Central memory CD8-positive, alpha-beta T cell (primary cell): ENCODE measurements at regions not wholly inside any gene's neighbourhood (a gene's known extent, or its start where the extent isn't known, plus 50 kb on each side); places are given as distances from the start of the nearest gene placed in this dataset.

Experiments used
- ATAC-seq: fragments of 150-1000 bp; cut with Tn5 transposase; replicated peaks from 2 replicates; pipeline ENCODE4 v1.10.0; 2022; ENCODE audit warnings: mild to moderate bottlenecking, moderate FRiP score, moderate number of reproducible peaks; ENCODE audit not compliant: poor library complexity, severe bottlenecking; ENCODE audit errors: extremely low read depth
- DNase-seq, 2 donors: peaks; one replicate each; pipeline ENCODE4 v3.0.0; 2021; ENCODE audit warnings: low spot score in 2 of 2
- H3K27ac Mint-ChIP-seq: one replicate; pipeline ENCODE4 v1.8.0; 2022; ENCODE audit warnings: low read depth, mild to moderate bottlenecking, moderate library complexity, mixed read lengths
- H3K27me3 Mint-ChIP-seq: one replicate; pipeline ENCODE4 v1.8.0; 2022; ENCODE audit warnings: mixed read lengths
- H3K36me3 Mint-ChIP-seq: one replicate; pipeline ENCODE4 v1.8.0; 2022; ENCODE audit warnings: mild to moderate bottlenecking, moderate library complexity, mixed read lengths; ENCODE audit not compliant: insufficient read depth
- H3K4me1 Mint-ChIP-seq: one replicate; pipeline ENCODE4 v1.8.0; 2022; ENCODE audit warnings: mixed read lengths
- H3K4me3 Mint-ChIP-seq: one replicate; pipeline ENCODE4 v1.8.0; 2022; ENCODE audit warnings: mild to moderate bottlenecking, moderate library complexity, mixed read lengths
- H3K9me3 Mint-ChIP-seq: one replicate; pipeline ENCODE4 v1.8.0; 2022; ENCODE audit warnings: mixed read lengths

DNA sequence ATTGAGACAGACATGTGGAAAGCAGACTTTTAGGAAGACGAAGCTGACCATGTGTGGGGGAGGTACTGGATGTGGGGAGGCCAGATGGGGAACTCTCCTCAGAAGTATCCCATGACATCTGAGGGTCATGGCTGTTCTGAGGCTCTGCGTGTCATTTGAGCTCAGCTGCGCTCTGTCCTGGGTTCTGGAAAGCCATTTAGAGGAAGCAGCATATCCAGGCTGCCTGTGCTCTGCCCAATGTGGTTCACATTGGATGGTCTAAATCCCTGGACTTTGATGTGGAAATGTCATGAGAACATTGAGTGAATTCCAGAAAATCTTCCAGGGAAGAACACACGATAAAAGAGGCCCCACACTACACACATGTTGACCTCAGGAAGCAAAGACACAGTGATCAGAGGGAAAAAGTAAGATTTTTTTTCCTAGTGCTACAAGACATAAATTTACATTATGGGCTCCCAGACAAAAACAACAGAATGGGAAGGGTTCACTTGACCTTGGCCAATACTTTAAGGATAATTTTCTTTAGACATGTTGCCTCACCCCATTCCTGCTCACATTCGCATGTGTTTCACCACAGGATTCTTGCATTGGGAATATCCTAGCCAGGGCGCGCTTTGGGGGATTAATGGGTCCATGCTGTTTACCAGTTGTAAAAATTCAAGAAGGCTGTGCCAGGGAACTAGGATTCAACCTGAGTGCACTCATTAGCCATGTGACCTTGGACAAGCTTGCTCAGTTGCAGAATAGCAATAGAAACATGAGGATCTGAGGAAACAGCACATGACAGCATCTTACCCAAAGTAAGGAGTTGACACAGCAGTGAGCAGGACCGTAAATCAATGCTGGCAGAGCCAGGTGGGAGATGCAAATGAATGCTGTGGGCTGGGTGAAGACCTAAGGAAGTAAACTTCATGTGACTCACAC is 73.2 kb upstream of the C1QTNF7 start:
- Mint-ChIP-seq H3K27ac (no peak overlapping the region), H3K9me3 (no peaks in the 10 kb centered on the region), H3K4me1 (peaks cover 3% of the 10 kb centered on the region), H3K36me3 (no peaks in the 10 kb centered on the region), H3K4me3 (no peak overlapping the region), H3K27me3 (peaks cover 13% of the 10 kb centered on the region)
- DNase-seq (no peak), ATAC-seq (no peak)

DNA sequence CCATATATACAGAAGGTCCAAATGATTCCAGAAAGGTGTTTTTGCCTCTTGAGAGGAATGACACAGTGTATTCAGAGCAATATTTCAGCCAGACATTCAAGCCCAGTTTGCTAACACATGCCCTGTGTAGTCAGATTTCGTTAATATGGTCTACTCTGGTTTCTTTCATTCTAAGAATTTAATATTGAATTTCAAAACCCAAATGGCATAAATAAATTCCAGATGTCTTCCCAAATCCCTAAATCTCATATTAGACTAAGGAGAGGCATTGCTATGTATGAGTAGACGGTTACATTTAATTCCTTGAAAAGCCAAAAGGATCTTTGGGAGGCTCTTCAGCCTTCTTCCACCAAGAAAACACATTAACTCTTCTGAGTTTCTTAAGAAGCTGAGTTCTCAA is 66.3 kb upstream of the C1QTNF7 start:
- Mint-ChIP-seq H3K27ac (no peak overlapping the region), H3K36me3 (no peaks in the 10 kb centered on the region), H3K9me3 (no peaks in the 10 kb centered on the region), H3K4me3 (no peak overlapping the region), H3K4me1 (no peaks in the 10 kb centered on the region), H3K27me3 (peaks cover 6% of the 10 kb centered on the region)
- ATAC-seq (no peak), DNase-seq (no peak)

DNA sequence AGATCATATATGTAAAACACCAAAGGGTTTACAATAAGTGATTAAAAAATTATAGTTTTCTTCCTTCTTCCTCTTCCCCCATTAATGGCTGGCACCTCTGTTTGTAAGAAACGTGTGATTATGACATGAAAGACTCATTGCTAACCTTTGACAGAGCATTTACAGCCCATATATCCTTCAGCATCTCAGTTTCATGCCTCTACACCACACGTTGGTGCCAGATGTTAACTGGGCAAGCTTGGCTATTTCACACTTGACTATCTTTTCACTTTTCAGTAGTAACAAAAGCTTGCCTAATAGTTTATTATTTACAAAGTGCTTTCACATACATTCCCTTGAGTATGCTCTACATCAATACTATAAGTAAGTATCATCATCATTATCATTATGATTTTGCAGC is 65.3 kb upstream of the C1QTNF7 start:
- Mint-ChIP-seq H3K27me3 (peaks cover 6% of the 10 kb centered on the region), H3K9me3 (no peaks in the 10 kb centered on the region), H3K36me3 (no peaks in the 10 kb centered on the region), H3K4me3 (no peak overlapping the region), H3K4me1 (no peaks in the 10 kb centered on the region), H3K27ac (no peak overlapping the region)
- ATAC-seq (no peak), DNase-seq (no peak)

- no peaks in the 10 kb centered on the region for H3K36me3 Mint-ChIP-seq
- ATAC-seq, result no peak
- no peaks in the 10 kb centered on the region for H3K9me3 Mint-ChIP-seq
- no peak overlapping the region for H3K27ac Mint-ChIP-seq
- no peaks in the 10 kb centered on the region for H3K4me1 Mint-ChIP-seq
- no peak for DNase-seq
- no peak overlapping the region for H3K4me3 Mint-ChIP-seq
- peaks cover 6% of the 10 kb centered on the region for H3K27me3 Mint-ChIP-seq
Measured at GRCh38 chr4:15364183-15364582, 63.6 kb upstream of the C1QTNF7 start.

DNA sequence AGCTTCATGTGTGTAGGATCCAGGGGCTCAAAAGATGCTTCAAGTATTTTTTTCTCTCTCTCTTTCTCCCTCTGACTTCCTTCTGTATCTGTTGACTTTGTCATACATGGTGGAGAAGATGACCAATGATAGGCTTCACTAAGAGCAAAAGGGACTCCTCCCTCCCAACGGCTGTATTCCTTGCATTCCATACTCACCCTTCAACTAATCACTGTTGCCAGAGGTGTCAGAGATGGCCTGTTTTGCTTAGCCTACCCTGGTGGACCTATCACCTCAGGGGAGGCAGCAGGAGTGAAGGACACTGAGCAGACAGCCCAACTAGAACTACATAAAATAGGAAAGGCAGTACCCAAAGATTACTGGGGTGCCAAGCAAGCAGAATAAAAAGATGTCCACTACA is 62.2 kb upstream of the C1QTNF7 start:
- ATAC-seq (no peak), DNase-seq (no peak)
- H3K4me1 Mint-ChIP-seq, result no peaks in the 10 kb centered on the region
- peaks cover 7% of the 10 kb centered on the region for H3K27me3 Mint-ChIP-seq
- no peaks in the 10 kb centered on the region for H3K9me3 Mint-ChIP-seq
- no peak overlapping the region for H3K4me3 Mint-ChIP-seq
- no peak overlapping the region for H3K27ac Mint-ChIP-seq
- H3K36me3 Mint-ChIP-seq, result no peaks in the 10 kb centered on the region

DNA sequence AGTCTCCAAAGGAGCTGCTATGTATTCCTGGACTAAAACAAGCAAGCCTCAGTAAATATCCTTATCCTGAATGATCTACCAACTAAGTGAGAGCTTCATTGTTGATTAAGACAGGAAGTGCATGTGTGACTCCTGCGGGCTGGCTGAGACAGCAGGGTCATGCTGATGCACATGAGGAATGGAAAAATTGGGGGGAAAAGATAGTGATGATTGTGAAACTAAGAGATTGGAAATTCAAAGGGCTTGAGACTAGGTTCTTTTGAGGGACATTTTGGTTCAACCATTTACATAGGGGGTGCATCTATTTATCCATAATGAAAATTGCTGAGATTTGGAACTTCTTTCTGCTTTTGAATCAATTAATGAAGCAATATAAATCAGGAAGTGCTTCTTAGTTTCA is 61.1 kb upstream of the C1QTNF7 start:
- Mint-ChIP-seq H3K4me3 (no peak overlapping the region), H3K27me3 (peaks cover 18% of the 10 kb centered on the region), H3K9me3 (no peaks in the 10 kb centered on the region), H3K36me3 (no peaks in the 10 kb centered on the region), H3K4me1 (no peaks in the 10 kb centered on the region), H3K27ac (no peak overlapping the region)
- ATAC-seq (no peak), DNase-seq (no peak)

DNA sequence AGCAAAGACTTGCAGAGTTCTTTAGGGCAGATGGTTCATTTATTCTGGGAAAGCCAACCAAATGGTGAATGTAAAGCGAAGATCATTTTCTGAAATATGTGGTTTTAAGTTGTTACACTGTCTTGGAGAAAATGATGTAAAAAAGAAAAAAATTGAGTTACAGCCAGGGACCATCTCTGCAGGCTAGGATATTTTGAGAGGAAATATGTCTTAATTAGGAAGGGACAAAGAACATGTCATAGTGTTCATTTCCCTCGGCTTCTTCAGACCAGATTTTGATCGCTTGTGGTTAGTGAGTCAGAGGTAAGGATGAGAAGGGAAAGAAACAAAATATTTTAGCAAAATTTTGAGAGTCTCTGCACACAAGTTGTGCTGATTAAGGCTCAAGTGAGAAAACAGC is 59.0 kb upstream of the C1QTNF7 start:
- no peaks in the 10 kb centered on the region for H3K4me1 Mint-ChIP-seq
- DNase-seq (no peak), ATAC-seq (no peak)
- no peak overlapping the region for H3K4me3 Mint-ChIP-seq
- H3K27ac Mint-ChIP-seq, result no peak overlapping the region
- H3K36me3 Mint-ChIP-seq, result no peaks in the 10 kb centered on the region
- H3K9me3 Mint-ChIP-seq, result no peaks in the 10 kb centered on the region
- peaks cover 26% of the 10 kb centered on the region for H3K27me3 Mint-ChIP-seq

GRCh38 chr4:15370296-15370695 is 57.5 kb upstream of the C1QTNF7 start:
- H3K27me3 Mint-ChIP-seq, result peaks cover 35% of the 10 kb centered on the region
- H3K4me3 Mint-ChIP-seq, result no peak overlapping the region
- no peaks in the 10 kb centered on the region for H3K36me3 Mint-ChIP-seq
- no peak overlapping the region for H3K27ac Mint-ChIP-seq
- H3K4me1 Mint-ChIP-seq, result no peaks in the 10 kb centered on the region
- no peak for DNase-seq
- no peaks in the 10 kb centered on the region for H3K9me3 Mint-ChIP-seq
- ATAC-seq, result no peak

GRCh38 chr4:15373363-15373762 is 54.5 kb upstream of the C1QTNF7 start:
- no peaks in the 10 kb centered on the region for H3K4me1 Mint-ChIP-seq
- no peaks in the 10 kb centered on the region for H3K9me3 Mint-ChIP-seq
- no peak overlapping the region for H3K27ac Mint-ChIP-seq
- H3K27me3 Mint-ChIP-seq, result peaks cover 35% of the 10 kb centered on the region
- H3K4me3 Mint-ChIP-seq, result no peak overlapping the region
- DNase-seq, result no peak
- H3K36me3 Mint-ChIP-seq, result no peaks in the 10 kb centered on the region
- ATAC-seq, result no peak

DNA sequence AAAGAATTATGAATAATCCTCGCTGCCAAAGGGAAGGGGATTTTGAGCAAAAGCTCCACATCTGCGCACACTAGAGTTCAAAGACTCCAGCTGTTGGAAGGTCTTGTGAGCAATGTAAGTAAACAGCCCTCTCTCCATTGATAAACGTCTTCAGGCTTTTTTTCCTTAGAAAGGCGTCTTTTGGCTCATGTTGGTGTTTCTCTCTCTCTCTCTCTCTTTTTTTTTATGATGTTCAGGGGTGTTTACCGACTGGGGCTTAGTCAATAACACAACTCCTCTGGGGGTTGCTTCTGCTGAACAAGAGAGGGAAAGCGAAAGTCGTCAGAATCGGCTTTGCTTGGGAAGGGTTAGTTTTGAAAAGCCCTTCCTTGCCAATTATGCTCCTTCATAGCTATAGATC is 53.2 kb upstream of the C1QTNF7 start:
- ATAC-seq, result no peak
- Mint-ChIP-seq H3K27me3 (peaks cover 35% of the 10 kb centered on the region), H3K27ac (no peak overlapping the region), H3K9me3 (no peaks in the 10 kb centered on the region), H3K4me1 (no peaks in the 10 kb centered on the region), H3K36me3 (no peaks in the 10 kb centered on the region), H3K4me3 (no peak overlapping the region)
- no peak for DNase-seq

DNA sequence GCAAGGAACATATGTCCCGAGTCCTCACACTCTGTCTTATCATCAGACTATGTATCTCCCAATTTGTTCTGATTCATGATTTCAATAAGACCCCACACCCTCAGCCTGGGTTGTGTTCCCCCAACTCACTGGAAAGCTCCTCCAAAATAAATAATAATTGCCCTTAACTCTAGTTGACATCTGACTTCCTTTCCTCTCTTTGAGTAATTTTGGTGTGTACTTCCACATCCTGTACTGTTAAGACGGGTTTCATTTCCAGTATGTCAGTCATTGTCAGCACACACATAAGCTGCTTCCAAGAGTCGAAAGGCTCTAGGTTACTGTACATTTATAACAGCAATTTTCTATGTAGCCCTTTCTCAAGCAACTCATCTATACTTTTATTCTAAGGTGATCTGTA is 52.2 kb upstream of the C1QTNF7 start:
- Mint-ChIP-seq H3K27ac (no peak overlapping the region), H3K36me3 (no peaks in the 10 kb centered on the region), H3K9me3 (no peaks in the 10 kb centered on the region), H3K27me3 (peaks cover 34% of the 10 kb centered on the region), H3K4me3 (no peak overlapping the region), H3K4me1 (no peaks in the 10 kb centered on the region)
- ATAC-seq (no peak), DNase-seq (no peak)

- no peak overlapping the region for H3K27ac Mint-ChIP-seq
- ATAC-seq (no peak), DNase-seq (no peak)
- H3K4me3 Mint-ChIP-seq, result no peak overlapping the region
- no peaks in the 10 kb centered on the region for H3K36me3 Mint-ChIP-seq
- no peaks in the 10 kb centered on the region for H3K4me1 Mint-ChIP-seq
- no peaks in the 10 kb centered on the region for H3K9me3 Mint-ChIP-seq
- H3K27me3 Mint-ChIP-seq, result peaks cover 29% of the 10 kb centered on the region
Measured at GRCh38 chr4:15376145-15376544, 51.7 kb upstream of the C1QTNF7 start.

GRCh38 chr4:15376594-15376993 is 51.2 kb upstream of the C1QTNF7 start:
- no peaks in the 10 kb centered on the region for H3K36me3 Mint-ChIP-seq
- H3K4me3 Mint-ChIP-seq, result no peak overlapping the region

More at GRCh38 chr4:15376594-15376993, 51.2 kb upstream of the C1QTNF7 start:
- no peaks in the 10 kb centered on the region for H3K9me3 Mint-ChIP-seq
- peaks cover 24% of the 10 kb centered on the region for H3K27me3 Mint-ChIP-seq
- DNase-seq (no peak), ATAC-seq (no peak)
- no peaks in the 10 kb centered on the region for H3K4me1 Mint-ChIP-seq
- H3K27ac Mint-ChIP-seq, result no peak overlapping the region
